DND-41 (cell line): ENCODE measurements at regions not wholly inside any gene's neighbourhood (a gene's known extent, or its start where the extent isn't known, plus 50 kb on each side); places are given as distances from the start of the nearest gene placed in this dataset.

Experiments
- ATAC-seq: fragments of 200-7000 bp; cut with Tn5 transposase; 3 replicates; pipeline ENCODE4 v1.9.1; 2021; ENCODE audit warnings: low read depth; ENCODE audit not compliant: insufficient read depth
- DNase-seq: peaks from one replicate; pipeline ENCODE4 v3.0.0-alpha.2; 2020
- H2AFZ ChIP-seq: 2 replicates; pipeline ENCODE4 v1.6.0; 2012; ENCODE audit warnings: low read depth, low read length
- H3K27ac ChIP-seq: 2 replicates; pipeline ENCODE4 v1.5.1; 2012; ENCODE audit warnings: low read length, inconsistent platforms
- H3K27me3 ChIP-seq: fragments of 200-600 bp; sonication (generic); 2 replicates; pipeline ENCODE4 v1.6.0; 2012; ENCODE audit warnings: low read length, mild to moderate bottlenecking, inconsistent platforms; ENCODE audit not compliant: insufficient read depth, poor library complexity
- H3K36me3 ChIP-seq: 2 replicates; pipeline ENCODE4 v1.5.1; 2012; ENCODE audit warnings: low read length, inconsistent platforms; ENCODE audit not compliant: insufficient read depth
- H3K4me1 ChIP-seq: 2 replicates; pipeline ENCODE4 v1.5.1; 2012; ENCODE audit warnings: mild to moderate bottlenecking, low read length; ENCODE audit not compliant: insufficient read depth
- H3K4me2 ChIP-seq: 2 replicates; pipeline ENCODE4 v1.6.0; 2012; ENCODE audit warnings: mild to moderate bottlenecking, moderate library complexity, low read length, inconsistent platforms; ENCODE audit not compliant: insufficient read depth
- H3K4me3 ChIP-seq, 2 experiments: fragments of 200-600 bp in 1 of 2; shearing (Covaris generic) in 1 of 2; 2 replicates each; pipeline ENCODE4 v1.5.1; 2012 to 2016; ENCODE audit warnings: inconsistent platforms in 2 of 2, low read length in 2 of 2, mild to moderate bottlenecking in 2 of 2, low read depth in 1 of 2, moderate library complexity in 1 of 2
- H3K79me2 ChIP-seq: 2 replicates; pipeline ENCODE4 v1.6.0; 2012; ENCODE audit warnings: low read length, inconsistent platforms; ENCODE audit not compliant: insufficient read depth
- H3K9ac ChIP-seq: 2 replicates; pipeline ENCODE4 v1.6.0; 2012; ENCODE audit warnings: low read depth, mild to moderate bottlenecking, inconsistent platforms, low read length, moderate library complexity
- H3K9me3 ChIP-seq: 2 replicates; pipeline ENCODE4 v1.5.1; 2012; ENCODE audit warnings: low read length, moderate library complexity, mild to moderate bottlenecking, inconsistent platforms; ENCODE audit not compliant: insufficient read depth, severe bottlenecking
- H4K20me1 ChIP-seq: 2 replicates; pipeline ENCODE4 v1.6.0; 2012; ENCODE audit warnings: low read length; ENCODE audit not compliant: insufficient read depth
- EZH2 ChIP-seq: IDR thresholded peaks from 3 replicates; pipeline ENCODE4 v1.6.1; 2012; ENCODE audit warnings: borderline replicate concordance, low read depth, mild to moderate bottlenecking, moderate library complexity, low read length, inconsistent platforms; ENCODE audit not compliant: severe bottlenecking
- TF ChIP-seq, protein P1 (sequence below): IDR thresholded peaks from 2 replicates; pipeline ENCODE4 v1.5.1; 2012; ENCODE audit warnings: borderline replicate concordance, low read length, moderate library complexity, mild to moderate bottlenecking; ENCODE audit not compliant: poor library complexity, severe bottlenecking; ENCODE audit errors: extremely low read depth

DNA sequence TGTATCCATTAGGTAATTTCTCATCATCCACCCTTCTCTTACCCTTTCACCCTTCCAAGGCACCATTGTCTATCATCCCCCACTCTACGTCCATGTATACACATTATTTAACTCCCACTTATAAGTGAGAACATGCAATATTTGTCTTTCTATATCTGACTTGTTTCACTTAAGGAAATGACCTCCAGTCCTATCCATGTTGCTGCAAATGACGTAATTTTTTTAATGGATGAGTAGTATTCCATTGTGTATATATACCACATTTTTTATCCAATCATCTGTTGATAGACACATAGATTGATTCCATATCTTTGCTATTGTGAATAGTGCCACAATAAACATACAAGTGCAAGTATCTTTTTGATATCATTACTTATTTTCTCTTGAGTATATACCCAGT, 322.9 kb upstream of the CXADR start:
- Histone ChIP-seq H3K9me3 (peaks cover 11% of the 10 kb centered on the region), H3K79me2 (no peaks in the 10 kb centered on the region), H3K4me2 (no peak overlapping the region), H4K20me1 (no peaks in the 10 kb centered on the region), H3K9ac (no peak overlapping the region), H3K4me3 (no peak overlapping the region), H2AFZ (no peak overlapping the region), H3K36me3 (no peaks in the 10 kb centered on the region), H3K27me3 (no peaks in the 10 kb centered on the region), H3K4me1 (no peaks in the 10 kb centered on the region), H3K27ac (no peak overlapping the region)
- DNase-seq (no peak), ATAC-seq (no peak)
- no peak for TF ChIP-seq EZH2
- TF ChIP-seq, protein P1, sequence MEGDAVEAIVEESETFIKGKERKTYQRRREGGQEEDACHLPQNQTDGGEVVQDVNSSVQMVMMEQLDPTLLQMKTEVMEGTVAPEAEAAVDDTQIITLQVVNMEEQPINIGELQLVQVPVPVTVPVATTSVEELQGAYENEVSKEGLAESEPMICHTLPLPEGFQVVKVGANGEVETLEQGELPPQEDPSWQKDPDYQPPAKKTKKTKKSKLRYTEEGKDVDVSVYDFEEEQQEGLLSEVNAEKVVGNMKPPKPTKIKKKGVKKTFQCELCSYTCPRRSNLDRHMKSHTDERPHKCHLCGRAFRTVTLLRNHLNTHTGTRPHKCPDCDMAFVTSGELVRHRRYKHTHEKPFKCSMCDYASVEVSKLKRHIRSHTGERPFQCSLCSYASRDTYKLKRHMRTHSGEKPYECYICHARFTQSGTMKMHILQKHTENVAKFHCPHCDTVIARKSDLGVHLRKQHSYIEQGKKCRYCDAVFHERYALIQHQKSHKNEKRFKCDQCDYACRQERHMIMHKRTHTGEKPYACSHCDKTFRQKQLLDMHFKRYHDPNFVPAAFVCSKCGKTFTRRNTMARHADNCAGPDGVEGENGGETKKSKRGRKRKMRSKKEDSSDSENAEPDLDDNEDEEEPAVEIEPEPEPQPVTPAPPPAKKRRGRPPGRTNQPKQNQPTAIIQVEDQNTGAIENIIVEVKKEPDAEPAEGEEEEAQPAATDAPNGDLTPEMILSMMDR = no peak

DNA sequence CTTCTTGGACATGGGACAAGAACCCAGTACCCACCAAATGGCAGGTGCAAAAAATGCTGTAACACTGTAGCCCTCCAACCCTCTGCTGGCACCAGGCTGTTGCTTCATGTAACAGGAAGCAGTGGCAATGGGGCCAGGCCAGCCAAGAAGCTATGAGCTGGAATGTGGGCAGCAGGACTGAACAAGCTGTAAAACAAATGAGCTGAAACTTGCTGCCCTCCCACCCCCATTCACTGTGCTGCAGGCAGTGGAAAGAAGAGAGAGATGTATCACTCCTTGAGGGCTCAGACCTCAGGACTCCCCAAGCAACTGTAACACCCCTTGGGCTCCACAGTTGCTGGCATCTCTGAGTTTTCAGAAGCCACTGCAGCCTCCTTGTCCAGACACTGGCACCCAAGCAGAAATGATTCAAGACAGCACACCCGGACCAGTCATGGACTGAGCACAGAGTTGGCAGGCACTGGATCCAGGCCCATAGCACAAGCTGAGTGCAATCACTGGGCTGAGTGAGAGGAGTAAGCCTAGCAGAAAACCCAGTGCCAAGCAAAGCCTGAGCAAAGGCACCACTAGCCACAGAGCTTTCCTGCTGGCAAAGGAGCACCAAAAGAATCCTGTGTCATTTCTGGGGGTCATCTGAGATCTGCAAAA, 321.4 kb upstream of the CXADR start:
- Histone ChIP-seq H3K9me3 (peaks cover 11% of the 10 kb centered on the region), H3K36me3 (no peaks in the 10 kb centered on the region), H3K27me3 (no peaks in the 10 kb centered on the region), H2AFZ (no peak overlapping the region; the same call in 1 of the 2 replicates), H3K4me1 (no peaks in the 10 kb centered on the region), H3K4me2 (no peak overlapping the region), H3K4me3 (peak overlapping the region in 1 of 2 experiments; percentile 34; a peak in 1 of 4 replicates), H3K79me2 (no peaks in the 10 kb centered on the region), H4K20me1 (no peaks in the 10 kb centered on the region), H3K27ac (no peak overlapping the region), H3K9ac (no peak overlapping the region)
- no peak for TF ChIP-seq EZH2
- TF ChIP-seq, protein P1 = no peak
- DNase-seq (peak; percentile 11), ATAC-seq (no peak)

DNA sequence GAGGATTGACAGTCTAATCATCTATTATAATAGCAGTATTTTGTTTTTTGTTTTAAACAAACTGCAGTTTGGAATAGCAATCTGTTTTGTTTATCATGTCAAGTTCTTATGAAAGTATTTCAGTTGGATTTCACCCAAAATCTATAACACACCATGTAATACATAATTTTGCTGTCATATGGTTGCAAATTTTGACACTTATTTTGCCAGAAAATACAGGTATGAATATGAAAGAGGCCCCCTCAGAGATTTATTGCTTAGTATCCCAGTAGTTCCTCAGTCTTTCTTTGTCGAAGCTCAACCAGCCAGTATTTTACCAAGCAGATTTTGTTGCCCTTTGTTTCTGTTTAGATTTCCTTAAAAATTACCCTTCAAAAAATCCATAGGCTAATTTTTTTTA, 317.5 kb upstream of the CXADR start:
- Histone ChIP-seq H3K4me1 (no peaks in the 10 kb centered on the region), H3K4me3 (no peak overlapping the region), H3K9ac (no peak overlapping the region), H2AFZ (no peak overlapping the region), H4K20me1 (no peaks in the 10 kb centered on the region), H3K4me2 (no peak overlapping the region), H3K79me2 (no peaks in the 10 kb centered on the region), H3K27me3 (no peaks in the 10 kb centered on the region), H3K9me3 (peaks cover 11% of the 10 kb centered on the region), H3K36me3 (no peaks in the 10 kb centered on the region), H3K27ac (no peak overlapping the region)
- ATAC-seq = no peak
- no peak for DNase-seq
- TF ChIP-seq, protein P1 = no peak
- TF ChIP-seq EZH2 = no peak

DNA sequence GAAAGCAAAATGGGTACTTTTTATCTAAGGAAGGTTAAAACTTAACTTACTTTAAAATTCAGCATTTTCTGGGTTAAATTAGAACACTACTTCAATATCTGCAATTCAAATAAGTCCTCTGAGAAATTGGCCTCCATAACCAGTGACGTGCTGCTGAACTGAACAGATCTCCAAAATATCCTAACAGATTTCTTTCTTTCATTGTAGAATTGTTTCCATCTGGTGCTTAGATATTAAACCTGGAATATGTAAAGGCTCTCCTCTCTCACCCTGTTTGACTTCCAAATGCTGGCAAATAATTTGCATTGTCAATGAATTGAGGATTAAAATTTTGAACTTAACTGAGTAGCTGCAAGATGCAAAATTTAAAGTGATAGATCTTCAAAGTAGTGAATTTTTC, 316.9 kb upstream of the CXADR start:
- no peaks in the 10 kb centered on the region for H4K20me1 ChIP-seq
- DNase-seq = no peak
- TF ChIP-seq EZH2 = no peak
- TF ChIP-seq, protein P1 = no peak
- no peak overlapping the region for H3K4me3 ChIP-seq
- H3K36me3 ChIP-seq = no peaks in the 10 kb centered on the region
- no peaks in the 10 kb centered on the region for H3K79me2 ChIP-seq
- no peaks in the 10 kb centered on the region for H3K27me3 ChIP-seq
- no peak overlapping the region for H3K27ac ChIP-seq
- no peak overlapping the region for H2AFZ ChIP-seq
- H3K9ac ChIP-seq = no peak overlapping the region
- H3K4me1 ChIP-seq = no peaks in the 10 kb centered on the region
- H3K9me3 ChIP-seq = peaks cover 8% of the 10 kb centered on the region
- no peak overlapping the region for H3K4me2 ChIP-seq
- no peak for ATAC-seq
